Stimulated activated CD4-positive, alpha-beta T cell treated with anti-CD3 and anti-CD28 coated beads, Interleukin-2, amount 100 ng/mL, for 24 hours (primary cell): ENCODE measurements at regions not wholly inside any gene's neighbourhood (a gene's known extent, or its start where the extent isn't known, plus 50 kb on each side); places are given as distances from the start of the nearest gene placed in this dataset.

Experiments used
- DNase-seq, 2 donors: peaks; one replicate each; pipeline ENCODE4 v3.0.0-alpha.2; 2020

DNA sequence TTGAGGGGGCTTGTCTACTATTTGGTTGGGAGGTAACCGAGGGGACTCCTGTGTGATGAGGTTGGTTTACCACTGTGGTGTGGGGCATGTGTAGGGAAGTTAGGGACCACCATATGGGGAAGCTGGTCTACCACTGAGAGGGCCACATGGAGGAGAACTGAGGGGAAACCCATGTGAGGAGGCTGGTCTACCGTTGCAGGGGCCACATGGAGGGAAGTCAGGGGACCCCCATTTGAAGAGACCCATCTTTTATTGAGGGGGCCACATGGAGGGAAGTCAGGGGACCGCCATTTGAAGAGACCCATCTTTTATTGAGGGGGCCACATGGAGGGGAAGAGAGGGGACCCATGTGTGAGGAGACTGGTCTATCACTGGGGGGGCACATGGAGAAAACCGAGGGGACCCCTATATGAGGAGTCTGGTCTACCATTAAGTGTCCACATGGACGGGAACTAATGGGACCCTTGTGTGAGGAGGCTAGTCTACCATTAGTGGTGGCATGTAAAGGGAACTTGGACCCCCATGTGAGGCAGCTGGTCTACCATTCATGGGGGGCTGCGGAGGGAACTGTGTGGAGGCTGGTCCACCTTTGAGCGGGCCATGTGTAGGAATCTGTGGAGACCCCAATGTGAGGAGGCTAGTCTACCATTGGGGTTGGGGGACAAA lies 165.5 kb downstream of the FBLN2 start:
- DNase-seq, result peak in 1 of 2 donors; percentile 11

GRCh38 chr3:13713396-13713795 lies 164.5 kb downstream of the FBLN2 start:
- no peak for DNase-seq

DNA sequence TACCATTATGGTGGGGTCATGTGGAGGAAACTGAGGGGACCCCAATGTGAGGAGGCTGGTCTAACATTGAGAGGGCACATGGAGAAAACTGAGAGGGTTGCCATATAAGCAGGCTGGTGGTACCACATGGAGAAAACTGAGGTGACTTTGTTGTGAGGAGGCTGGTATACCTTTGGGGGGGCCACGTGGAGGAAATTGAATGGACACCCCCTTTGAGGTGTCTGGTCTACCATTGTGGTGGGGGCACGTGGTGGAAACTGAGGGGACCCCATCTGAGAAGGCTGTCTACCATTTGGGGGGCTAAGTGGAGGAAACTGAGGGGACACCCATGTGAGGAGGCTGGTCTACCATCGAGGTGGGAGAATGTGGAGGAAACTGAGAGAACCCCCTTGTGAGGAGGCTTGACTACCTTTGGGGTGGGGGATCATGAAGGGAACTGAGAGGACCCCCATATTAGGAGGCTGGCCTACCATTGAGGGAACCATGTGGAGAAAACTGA lies 163.8 kb downstream of the FBLN2 start:
- DNase-seq, result peak in 1 of 2 donors; percentile 9

DNA sequence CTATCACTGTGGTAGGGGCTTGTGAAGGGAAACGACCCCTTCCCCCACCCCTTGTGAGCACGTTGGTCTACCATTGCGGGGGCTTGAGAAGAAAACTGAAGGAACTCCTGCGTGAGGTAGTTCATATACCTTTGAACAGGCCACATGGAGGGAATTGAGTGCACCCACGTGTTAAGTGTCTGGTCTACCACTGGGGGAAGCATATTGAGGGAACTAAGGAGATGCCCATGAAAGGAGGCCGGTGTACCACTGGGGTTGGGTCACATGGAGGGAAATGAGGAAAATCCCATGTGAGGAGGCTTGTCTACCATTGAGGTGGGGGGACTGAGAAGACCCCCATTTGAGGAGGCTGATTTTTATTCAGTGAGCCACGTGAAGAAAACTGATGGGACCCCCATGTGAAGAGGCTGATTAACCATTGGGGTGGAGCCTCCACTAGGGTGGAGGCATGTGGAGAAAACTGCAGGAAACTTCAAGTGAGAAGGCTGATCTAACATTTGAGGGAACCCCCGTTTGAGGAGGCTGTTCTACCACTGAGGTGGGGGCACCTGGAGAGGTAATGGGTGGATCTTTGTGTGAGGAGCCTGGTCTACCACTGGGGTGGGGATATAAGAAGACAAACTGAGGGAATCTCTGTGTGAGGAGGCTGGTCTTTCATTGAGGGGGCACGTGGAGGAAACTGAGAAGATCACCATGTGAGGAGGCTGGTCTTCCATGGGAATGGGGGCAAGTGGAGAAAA lies 163.2 kb downstream of the FBLN2 start:
- peak in 1 of 2 donors; percentile 14 for DNase-seq

DNA sequence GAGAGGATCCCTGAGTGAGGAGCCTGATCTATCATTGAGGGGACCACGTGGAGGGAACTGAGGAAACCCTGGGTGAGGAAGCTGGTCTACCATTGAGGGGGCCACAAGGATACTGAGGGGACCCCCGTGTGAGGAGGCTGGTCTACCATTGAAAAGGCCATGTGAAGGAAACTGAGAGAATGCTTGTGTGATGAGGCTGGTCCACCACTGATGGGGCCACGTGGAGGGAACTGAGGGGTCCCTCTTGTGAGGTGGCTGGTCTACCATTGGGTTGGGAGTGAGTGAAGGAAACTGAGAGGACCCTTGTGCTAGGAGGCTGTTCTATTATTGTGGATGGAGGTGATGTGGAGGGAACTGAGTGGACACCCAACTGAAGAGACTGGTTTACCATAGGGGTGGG lies 161.3 kb downstream of the FBLN2 start:
- DNase-seq, result no peak

DNA sequence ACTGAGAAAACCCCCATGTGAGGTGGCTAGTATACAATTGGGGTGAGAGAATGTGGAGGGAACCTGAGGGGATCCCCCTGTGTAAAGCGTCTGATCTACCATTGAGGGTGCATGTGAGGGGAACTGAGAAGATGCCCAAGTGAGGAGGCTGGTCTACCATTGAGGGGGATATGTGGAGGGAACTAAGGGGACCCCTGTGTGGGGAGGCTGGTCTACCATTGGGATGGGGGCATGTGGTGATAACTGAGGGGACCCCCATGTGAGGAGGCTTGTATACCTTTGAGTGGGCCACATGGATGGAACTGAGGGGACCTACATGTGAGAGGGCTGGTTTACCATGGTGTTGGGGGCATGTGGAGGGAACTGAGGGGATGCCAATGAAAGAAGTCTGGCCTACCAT lies 160.8 kb downstream of the FBLN2 start:
- DNase-seq, result peak in 1 of 2 donors; percentile 6

- DNase-seq, result peak in 1 of 2 donors; percentile 13
Measured at GRCh38 chr3:13708871-13709595, 160.1 kb downstream of the FBLN2 start.

DNA sequence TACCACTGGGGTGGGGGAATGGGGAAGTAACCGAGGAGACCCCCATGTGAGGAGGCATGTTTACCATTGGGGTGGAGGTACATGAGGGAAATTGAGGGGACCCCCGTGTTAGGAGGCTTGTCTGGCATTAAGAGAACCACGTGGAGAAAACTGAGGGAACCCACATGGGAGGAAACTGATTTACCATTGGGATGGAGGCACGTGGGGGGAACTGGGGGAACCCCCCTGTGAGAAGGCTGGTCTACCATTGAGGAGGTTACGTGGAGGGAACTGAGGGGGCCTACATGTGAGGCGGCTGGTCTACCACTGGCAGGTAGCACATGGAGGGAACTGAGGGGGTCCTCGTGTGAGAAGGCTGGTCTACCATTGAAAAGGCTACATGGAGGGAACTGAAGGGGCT lies 159.4 kb downstream of the FBLN2 start:
- peak in 1 of 2 donors; percentile 11 for DNase-seq

DNA sequence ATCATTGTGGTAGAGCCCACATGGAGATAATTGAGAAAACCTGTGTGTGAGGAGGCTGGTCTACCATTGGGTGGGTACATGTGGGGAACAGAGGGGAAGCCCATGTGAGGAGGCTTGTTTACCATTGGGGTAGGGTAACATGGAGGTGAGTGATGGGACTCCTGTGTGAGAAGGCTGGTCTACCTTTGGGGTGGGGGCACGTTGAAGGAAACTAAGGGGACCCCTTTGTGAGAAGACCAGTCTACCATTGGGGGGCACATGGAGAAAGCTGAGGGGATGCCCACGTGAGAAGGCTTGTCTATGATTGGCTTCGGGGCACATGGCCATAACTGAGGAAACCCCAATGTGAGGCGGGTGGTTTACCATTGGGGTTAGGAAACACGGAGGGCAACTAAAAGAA lies 158.5 kb downstream of the FBLN2 start:
- peak in 1 of 2 donors; percentile 13 for DNase-seq

DNA sequence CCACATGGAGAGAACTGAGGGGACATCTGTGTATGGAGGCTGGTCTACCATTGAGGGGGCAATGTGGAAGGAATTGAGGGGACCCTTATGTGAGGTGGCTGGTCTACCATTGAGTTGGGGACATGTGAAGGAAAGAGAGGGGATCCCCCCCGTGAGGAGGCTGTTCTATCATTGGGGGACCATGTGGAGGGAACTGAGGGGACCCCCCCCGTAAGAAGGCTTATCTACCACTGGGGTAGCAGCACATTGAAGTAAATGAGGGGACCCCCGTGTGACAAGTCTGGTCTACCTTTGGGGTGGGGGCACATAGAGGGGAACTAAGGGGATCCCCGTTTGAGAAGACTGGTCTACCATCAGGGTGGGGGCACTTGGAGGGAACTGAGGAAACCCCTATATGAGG lies 158.0 kb downstream of the FBLN2 start:
- DNase-seq, result peak in 1 of 2 donors; percentile 8

GRCh38 chr3:13706451-13706850 lies 157.5 kb downstream of the FBLN2 start:
- peak in 1 of 2 donors; percentile 14 for DNase-seq

GRCh38 chr3:13705702-13706280 lies 156.9 kb downstream of the FBLN2 start:
- DNase-seq, result no peak

- peak in 1 of 2 donors; percentile 3 for DNase-seq
Measured at GRCh38 chr3:13705051-13705450, 156.1 kb downstream of the FBLN2 start.

DNA sequence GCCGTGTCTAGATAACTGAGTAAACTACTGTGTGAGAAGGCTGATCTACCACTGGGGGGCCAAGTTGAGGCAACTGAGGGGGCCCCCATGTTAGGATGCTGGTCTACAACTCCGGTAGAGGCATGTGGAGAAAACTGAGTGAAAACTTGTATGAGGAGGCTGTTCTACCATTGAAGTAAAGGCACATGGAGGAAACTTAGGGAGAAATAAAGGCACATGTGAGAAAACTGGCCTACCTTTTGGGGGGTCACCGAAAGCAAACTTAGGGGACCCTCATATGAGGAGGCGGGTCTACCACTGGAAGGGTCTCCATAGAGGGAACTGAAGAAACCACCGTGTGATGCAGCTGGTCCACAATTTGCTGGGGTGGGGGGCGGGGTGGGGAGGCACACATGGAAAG lies 155.2 kb downstream of the FBLN2 start:
- no peak for DNase-seq

- no peak for DNase-seq
Measured at GRCh38 chr3:13703071-13703470, 154.1 kb downstream of the FBLN2 start.

GRCh38 chr3:13702286-13702685 lies 153.4 kb downstream of the FBLN2 start:
- DNase-seq, result no peak

DNA sequence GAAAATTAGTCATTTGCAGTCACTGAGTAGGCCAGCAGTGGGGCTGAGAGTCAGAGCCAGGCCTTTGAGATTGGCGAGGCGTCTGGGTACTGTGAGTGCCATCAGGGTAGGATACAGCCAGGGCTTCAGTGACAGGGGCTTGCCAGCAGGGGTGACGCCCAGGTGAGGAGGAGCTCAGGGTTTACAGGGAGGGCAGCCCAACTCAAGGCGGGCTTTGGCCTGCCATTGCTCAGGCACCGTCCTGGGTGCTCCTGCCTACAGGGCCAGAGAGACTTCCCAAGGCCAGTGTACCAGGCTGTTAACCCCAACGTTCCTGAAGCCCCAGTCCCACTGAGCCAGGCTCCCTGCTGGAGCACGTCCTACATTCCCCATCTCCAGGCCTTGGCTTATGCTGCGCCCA lies 152.0 kb downstream of the FBLN2 start:
- no peak for DNase-seq

- no peak for DNase-seq
Measured at GRCh38 chr3:13700362-13700761, 151.4 kb downstream of the FBLN2 start.

GRCh38 chr3:13696699-13697098 lies 147.8 kb downstream of the FBLN2 start:
- no peak for DNase-seq

DNA sequence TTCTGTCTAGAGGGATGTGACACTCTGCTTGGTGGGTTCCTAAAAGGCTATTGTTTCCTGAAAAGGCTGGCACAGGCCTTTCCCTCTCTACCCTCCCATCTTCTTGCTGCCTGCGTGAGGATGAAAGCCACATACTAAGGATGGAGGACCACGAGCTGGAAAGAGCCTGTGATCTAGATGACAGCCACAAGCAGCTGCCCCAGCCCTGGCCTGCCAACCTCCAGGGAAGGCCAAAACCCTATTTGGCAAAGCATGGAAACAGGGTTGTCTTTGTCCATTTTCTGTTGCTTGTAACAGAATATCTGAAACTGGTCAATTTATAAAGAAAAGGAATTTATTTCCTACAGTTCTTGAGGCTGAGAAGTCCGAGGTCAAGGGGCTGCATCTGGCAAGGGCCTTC lies 144.5 kb downstream of the FBLN2 start:
- DNase-seq, result no peak

DNA sequence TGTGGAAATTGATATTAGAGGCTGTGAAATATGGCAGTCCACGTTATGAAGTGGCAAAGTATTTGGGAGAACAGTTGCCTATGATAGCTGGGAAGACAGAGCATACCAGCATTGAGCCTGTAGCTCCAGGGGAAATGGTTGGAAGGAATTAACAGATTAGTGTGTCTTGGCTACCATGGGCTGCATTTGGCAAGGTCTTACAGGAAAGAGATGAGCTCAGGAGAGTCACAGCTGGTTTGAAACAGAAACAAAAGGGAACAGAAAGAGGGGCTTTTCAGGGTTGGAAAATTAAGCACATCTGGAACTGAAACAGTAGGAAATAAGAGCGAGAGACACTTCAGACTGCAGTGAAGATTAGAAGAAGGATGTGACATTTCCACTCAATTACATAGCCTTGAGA lies 141.7 kb downstream of the FBLN2 start:
- DNase-seq, result no peak

GRCh38 chr3:13689373-13690260 lies 140.7 kb downstream of the FBLN2 start:
- no peak for DNase-seq
